ENCODE measurements at regions not wholly inside any gene's neighbourhood (a gene's known extent, or its start where the extent isn't known, plus 50 kb on each side); places are given as distances from the start of the nearest gene placed in this dataset.

GRCh38 chr3:124576565-124577493, 153.4 kb upstream of the UMPS start:
- Histone ChIP-seq H3K79me2 (ENCODE audit: insufficient read depth, low read length) (no peaks in the 10 kb centered on the region), H3K4me3 (ENCODE audit: low read length, poor library complexity, severe bottlenecking) (no peak overlapping the region), H4K20me1 (ENCODE audit: insufficient read depth, low read length, poor library complexity, severe bottlenecking) (no peaks in the 10 kb centered on the region), H3K4me1 (ENCODE audit: insufficient read depth, low read length, poor library complexity, severe bottlenecking) (peaks cover 8% of the 10 kb centered on the region), H3K9me3 (ENCODE audit: insufficient read depth, low read depth, low read length) (no peaks in the 10 kb centered on the region), H3K36me3 (ENCODE audit: insufficient read depth, low read length) (no peaks in the 10 kb centered on the region), H3K4me2 (ENCODE audit: low read depth, low read length, poor library complexity, severe bottlenecking) (no peak overlapping the region), H2AFZ (ENCODE audit: low read length) (no peak overlapping the region), H3F3A (ENCODE audit: low read depth) (no peaks in the 10 kb centered on the region), H3K9me2 (replicated peaks; ENCODE audit: low read depth, low read length) (no peaks in the 10 kb centered on the region), H3K27me3 (ENCODE audit: insufficient read depth, low read length, poor library complexity, severe bottlenecking) (no peaks in the 10 kb centered on the region), H3K9ac (ENCODE audit: low read depth, low read length, poor library complexity, severe bottlenecking) (no peak overlapping the region)
- TF ChIP-seq EZH2phosphoT487 (IDR thresholded peaks at IDR 0.05; ENCODE audit: borderline replicate concordance): no peak
- TF ChIP-seq CTCF (conservative IDR thresholded peaks at IDR 0.05; ENCODE audit: low read length): no peak

GRCh38 chr3:124577494-124578167, 152.6 kb upstream of the UMPS start:
- H2AFZ ChIP-seq (ENCODE audit: low read length): no peak overlapping the region
- no peaks in the 10 kb centered on the region for H3K9me2 ChIP-seq (replicated peaks; ENCODE audit: low read depth, low read length)
- no peaks in the 10 kb centered on the region for H3K27me3 ChIP-seq (ENCODE audit: insufficient read depth, low read length, poor library complexity, severe bottlenecking)
- H3K36me3 ChIP-seq (ENCODE audit: insufficient read depth, low read length): no peaks in the 10 kb centered on the region
- no peak overlapping the region for H3K4me2 ChIP-seq (ENCODE audit: low read depth, low read length, poor library complexity, severe bottlenecking)
- no peaks in the 10 kb centered on the region for H3K79me2 ChIP-seq (ENCODE audit: insufficient read depth, low read length)
- H3K4me3 ChIP-seq (ENCODE audit: low read length, poor library complexity, severe bottlenecking): no peak overlapping the region
- H3F3A ChIP-seq (ENCODE audit: low read depth): no peaks in the 10 kb centered on the region
- H3K4me1 ChIP-seq (ENCODE audit: insufficient read depth, low read length, poor library complexity, severe bottlenecking): peaks cover 8% of the 10 kb centered on the region
- TF ChIP-seq EZH2phosphoT487 (IDR thresholded peaks at IDR 0.05; ENCODE audit: borderline replicate concordance) (no peak), CTCF (conservative IDR thresholded peaks at IDR 0.05; ENCODE audit: low read length) (no peak)
- no peak overlapping the region for H3K9ac ChIP-seq (ENCODE audit: low read depth, low read length, poor library complexity, severe bottlenecking)
- H4K20me1 ChIP-seq (ENCODE audit: insufficient read depth, low read length, poor library complexity, severe bottlenecking): no peaks in the 10 kb centered on the region
- no peaks in the 10 kb centered on the region for H3K9me3 ChIP-seq (ENCODE audit: insufficient read depth, low read depth, low read length)

GRCh38 chr3:124579641-124580040, 150.6 kb upstream of the UMPS start:
- Histone ChIP-seq H3K9ac (ENCODE audit: low read depth, low read length, poor library complexity, severe bottlenecking) (no peak overlapping the region), H3K4me3 (ENCODE audit: low read length, poor library complexity, severe bottlenecking) (no peak overlapping the region), H2AFZ (ENCODE audit: low read length) (no peak overlapping the region), H4K20me1 (ENCODE audit: insufficient read depth, low read length, poor library complexity, severe bottlenecking) (no peaks in the 10 kb centered on the region), H3K27me3 (ENCODE audit: insufficient read depth, low read length, poor library complexity, severe bottlenecking) (peaks cover 12% of the 10 kb centered on the region), H3K4me1 (ENCODE audit: insufficient read depth, low read length, poor library complexity, severe bottlenecking) (peaks cover 8% of the 10 kb centered on the region), H3K9me2 (replicated peaks; ENCODE audit: low read depth, low read length) (no peaks in the 10 kb centered on the region), H3K9me3 (ENCODE audit: insufficient read depth, low read depth, low read length) (no peaks in the 10 kb centered on the region), H3K4me2 (ENCODE audit: low read depth, low read length, poor library complexity, severe bottlenecking) (no peak overlapping the region), H3F3A (ENCODE audit: low read depth) (no peaks in the 10 kb centered on the region), H3K79me2 (ENCODE audit: insufficient read depth, low read length) (no peaks in the 10 kb centered on the region), H3K36me3 (ENCODE audit: insufficient read depth, low read length) (no peaks in the 10 kb centered on the region)
- no peak for TF ChIP-seq CTCF (conservative IDR thresholded peaks at IDR 0.05; ENCODE audit: low read length)
- no peak for TF ChIP-seq EZH2phosphoT487 (IDR thresholded peaks at IDR 0.05; ENCODE audit: borderline replicate concordance)

Data from Loucy (cell line).